Stimulated activated CD4-positive, alpha-beta T cell treated with anti-CD3 and anti-CD28 coated beads, Interleukin-12 subunit alpha, Interleukin-12 subunit beta, amount 100 ng/mL, for 24 hours (primary cell): ENCODE measurements at regions not wholly inside any gene's neighbourhood (a gene's known extent, or its start where the extent isn't known, plus 50 kb on each side); places are given as distances from the start of the nearest gene placed in this dataset.
"Not testable (repeated sequence)": the region's sequence is repeated elsewhere in the genome, so short reads cannot be mapped to it uniquely, and the experiment has no call there.

Source experiments
- DNase-seq, 2 experiments: peaks; one replicate each; pipeline ENCODE4 v3.0.0-alpha.2; 2020; ENCODE audit warnings: low read depth in 2 of 2

DNA sequence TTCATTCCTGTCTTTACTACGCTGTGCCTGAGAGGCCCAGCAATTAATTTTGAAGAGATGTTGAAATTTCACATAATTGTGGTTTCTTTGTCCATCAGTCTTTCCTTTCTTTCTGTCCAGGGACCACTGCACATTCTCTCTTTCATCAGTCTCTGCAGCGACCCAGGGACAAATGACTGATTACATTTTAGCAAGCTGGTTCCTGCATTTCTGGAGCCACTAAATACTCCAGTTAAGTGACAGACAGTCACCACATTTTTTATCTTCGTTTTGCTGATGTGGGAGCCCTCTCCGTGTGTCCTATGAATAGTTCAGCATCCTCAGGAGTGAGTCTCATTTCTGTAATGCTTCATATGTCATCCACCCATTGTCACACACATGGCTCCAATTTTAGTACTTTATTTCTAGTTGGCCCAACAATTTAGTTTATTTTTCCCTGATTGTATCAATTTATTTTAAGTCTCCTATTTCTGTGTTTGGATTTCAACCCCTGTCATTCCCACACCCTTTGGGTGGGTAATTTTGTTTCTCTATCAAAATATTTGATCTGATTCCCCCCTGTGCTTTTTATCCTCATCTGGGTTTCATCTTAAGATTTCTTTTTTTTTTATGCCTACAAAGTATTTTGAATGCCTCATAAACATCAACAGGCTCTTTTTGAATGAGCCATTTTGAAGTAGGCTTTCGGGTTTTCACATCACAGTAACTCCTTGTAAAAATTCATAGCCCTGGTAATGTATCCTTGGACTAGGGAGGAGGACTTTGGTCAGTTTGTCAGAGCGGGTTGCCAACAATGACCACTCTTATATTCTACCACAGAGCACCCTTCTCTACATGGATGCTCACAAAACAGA lies 1196.5 kb downstream of the GALC start:
- no peak for DNase-seq

DNA sequence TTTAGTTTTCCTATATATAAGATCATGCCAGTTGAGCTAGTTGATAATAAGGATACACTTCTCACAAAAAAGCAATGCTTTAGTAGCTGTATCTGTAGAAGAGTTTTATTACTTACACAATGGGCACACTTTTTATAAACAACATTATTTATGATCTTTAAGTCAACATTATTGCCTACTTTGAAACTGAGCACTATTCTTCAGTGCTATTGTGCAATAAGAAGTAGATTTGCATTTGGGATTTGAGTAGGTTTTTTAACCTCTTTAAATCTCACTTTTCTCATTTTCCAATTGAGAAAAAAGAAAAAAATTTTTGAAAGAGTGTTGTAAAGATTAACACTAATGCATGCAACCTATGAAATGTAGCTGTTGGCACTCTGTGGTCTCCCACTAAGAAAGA lies 1198.3 kb downstream of the GALC start:
- DNase-seq, result no peak

DNA sequence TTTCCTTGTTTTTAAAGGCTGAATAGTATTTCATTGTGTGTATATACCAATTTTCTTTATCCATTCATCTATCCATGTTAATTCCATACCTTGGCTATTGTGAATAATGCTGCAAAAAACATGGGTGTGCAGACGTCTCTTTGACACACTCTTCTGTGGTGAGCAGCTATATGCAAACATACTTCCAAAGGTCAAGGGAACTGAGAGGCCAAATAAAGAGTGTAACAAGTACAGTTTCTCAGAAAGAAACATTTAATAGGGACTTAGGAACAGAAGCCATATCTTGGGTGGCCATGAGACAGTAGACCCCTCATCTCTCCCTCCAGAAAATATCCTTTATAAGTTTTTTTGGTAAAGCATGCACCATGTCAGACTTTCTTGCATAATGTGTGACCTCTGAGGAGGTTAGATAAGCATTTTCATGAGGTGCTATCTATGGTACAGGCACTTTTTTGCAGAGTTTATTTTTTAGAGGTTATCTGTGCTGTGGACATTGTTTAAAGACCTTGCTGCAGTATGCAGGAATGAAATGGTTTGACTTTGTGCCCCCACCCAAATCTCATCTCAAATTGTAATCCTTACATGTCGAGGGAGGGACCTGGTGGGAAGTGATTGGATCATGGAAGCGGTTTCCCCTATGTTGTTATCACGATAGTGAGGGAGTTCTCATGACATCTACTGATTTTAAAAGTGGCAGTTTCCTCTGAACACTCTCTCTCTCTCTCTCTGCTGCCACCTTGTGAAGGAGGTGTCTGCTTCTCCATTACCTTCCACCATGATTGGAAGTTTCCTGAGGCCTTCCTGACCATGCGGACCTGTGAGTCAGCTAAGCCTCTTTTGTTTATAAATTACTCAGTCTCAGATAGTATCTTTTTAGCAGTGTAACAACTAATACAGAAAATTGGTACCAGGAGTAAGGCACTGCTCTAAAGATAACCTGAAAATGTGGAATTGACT lies 1202.3 kb downstream of the GALC start:
- DNase-seq, result no peak

DNA sequence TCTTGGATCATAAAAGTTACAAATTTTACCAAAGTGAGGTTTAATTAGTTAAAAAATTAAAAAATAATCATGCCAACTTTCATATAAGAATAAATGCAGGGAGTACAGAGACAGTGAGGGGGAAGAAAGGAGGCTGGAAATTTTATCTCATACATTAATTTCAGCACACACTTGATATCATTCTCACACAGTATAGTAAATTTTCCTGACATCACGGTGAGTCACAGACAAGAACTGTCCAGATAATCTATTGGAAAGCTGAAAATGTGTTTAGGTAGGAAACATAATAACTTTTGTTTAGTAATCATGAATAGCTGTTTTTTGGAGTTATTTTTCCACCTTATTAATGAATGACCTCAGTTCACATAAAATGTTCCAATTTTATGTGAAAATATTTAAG lies 1204.8 kb downstream of the GALC start:
- DNase-seq, result no peak

DNA sequence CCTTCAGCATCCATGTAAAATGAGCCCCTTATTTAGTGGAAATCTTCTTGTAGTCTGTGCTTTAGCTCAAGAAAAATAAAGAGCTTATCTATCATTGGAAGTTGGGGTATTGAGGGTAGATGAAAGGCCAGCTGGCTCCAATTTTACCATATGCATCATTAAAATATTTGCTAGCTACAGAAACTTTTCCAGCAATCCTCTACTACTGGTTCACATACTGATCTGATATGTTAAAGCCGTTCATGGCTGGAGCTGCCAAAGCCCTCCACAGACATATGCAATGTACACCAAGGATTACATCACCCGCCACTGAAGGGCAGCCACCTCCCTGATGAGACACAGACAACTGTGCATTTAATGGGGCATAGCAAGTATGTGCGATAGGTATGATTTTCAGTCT lies 1205.3 kb downstream of the GALC start:
- DNase-seq, result no peak

GRCh38 chr14:86782092-86782580 lies 1210.8 kb downstream of the GALC start:
- no peak for DNase-seq

GRCh38 chr14:86780876-86781510 lies 1212.0 kb downstream of the GALC start:
- DNase-seq, result no peak

DNA sequence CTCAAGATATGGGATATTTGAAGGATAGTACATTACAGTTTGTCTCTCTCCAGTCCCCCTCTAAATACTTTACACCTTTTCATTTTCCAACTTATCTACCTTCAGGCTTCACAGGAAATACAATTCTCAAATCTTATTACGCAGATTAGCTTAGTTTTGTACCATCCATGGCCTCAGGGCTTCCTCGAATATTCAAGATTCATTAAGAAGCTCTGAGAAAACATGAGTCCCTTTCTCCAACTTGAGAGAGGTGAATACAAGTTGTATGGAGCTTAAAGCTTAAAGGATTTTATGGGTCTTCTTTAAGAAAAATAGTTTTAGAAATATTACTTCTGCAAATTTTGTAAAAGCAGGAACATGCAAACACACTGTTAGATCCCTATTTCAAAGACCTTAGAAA lies 1212.5 kb downstream of the GALC start:
- DNase-seq, result no peak

DNA sequence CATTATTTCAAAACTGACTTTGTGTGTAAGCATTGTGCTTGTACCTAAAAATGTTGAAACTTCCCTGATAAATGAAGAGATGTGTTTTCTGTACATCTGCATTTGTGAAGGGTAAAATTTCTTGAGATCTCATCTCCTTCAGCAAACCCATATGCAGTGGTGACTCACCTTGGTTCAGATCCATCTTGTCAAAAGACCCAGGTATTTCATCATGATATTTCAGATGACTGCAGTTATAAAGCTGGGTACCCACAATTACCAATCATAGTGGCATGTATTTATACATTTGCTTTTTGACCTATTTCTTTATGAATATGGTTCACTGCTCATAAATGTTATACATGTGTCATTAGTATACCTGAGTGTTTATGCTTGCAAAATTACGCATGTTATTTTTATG lies 1213.6 kb downstream of the GALC start:
- DNase-seq, result no peak

GRCh38 chr14:86777963-86778602 lies 1214.9 kb downstream of the GALC start:
- DNase-seq, result no peak

DNA sequence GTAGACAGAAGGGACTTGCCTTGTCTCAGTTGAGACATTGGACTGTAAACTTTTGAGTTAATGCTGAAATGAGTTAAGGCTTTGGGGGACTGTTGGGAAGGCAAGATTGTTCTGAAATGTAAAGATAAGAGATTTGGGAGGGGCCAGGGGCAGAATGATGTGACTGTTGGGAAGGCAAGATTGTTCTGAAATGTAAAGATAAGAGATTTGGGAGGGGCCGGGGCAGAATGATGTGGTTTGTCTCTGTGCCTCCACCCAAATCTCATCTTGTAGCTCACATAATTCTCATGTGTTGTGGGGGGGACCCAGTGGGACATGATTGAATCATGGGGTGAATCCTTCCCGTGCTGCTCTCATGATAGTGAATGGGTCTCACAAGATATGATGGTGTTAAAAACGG lies 1217.1 kb downstream of the GALC start:
- DNase-seq, result not testable (repeated sequence)

DNA sequence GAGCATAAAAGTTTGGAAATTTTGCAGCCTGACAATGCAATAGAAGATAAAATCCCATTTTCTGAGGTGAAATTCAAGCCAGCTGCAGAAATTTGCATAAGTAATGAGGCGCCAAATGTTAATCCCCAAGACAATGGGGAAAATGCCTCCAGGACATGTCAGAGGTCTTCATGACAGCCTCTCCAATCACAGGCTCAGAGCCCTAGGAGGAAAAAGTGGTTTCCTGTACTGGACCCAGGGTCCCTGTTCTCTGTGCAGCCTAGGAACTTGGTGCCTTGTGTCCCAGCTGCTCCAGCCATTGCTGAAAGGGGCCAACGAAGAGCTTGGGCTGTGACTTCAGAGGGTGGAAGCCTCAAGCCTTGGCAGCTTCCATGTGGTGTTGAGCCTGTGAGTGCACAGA lies 1218.1 kb downstream of the GALC start:
- no peak for DNase-seq

DNA sequence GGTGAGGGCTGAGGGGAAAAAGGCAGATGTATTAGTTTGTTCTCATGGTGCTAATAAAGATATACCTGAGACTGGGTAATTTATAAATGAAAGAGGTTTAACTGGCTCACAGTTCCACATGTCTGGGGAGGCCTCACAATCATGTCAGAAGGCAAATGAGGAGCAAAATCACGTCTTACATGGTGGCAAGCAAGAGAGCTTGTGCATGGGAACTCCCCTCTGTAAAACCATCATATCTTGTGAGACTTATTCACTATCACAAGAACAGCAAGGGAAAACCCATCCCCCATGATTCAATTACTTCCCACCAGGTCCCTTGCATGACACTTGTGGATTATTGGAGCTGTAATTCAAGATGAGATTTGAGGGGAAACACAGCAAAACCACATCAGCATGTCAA lies 1220.9 kb downstream of the GALC start:
- no peak for DNase-seq

- no peak for DNase-seq
Measured at GRCh38 chr14:86770186-86770585, 1222.8 kb downstream of the GALC start.

DNA sequence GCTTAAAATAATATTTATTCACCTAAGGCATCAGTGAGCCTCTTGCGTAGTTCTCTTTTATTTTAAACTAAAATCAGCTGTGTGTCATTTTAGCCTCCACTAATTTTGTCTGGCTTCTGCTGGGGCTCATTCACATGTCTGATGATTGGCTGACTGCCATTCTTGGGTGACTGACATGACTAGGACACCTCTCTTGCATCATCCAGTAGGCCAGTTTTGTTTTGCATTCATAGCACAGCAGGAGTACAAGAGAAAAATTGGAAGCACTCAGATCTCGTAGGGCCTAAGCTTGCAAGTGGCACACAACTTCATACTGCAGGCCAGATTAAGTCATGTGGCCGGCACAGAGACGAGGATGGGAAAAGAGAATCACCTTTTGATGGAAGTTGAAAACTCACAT lies 1226.5 kb downstream of the GALC start:
- DNase-seq, result no peak

- no peak for DNase-seq
Measured at GRCh38 chr14:86761611-86762010, 1231.4 kb downstream of the GALC start.

DNA sequence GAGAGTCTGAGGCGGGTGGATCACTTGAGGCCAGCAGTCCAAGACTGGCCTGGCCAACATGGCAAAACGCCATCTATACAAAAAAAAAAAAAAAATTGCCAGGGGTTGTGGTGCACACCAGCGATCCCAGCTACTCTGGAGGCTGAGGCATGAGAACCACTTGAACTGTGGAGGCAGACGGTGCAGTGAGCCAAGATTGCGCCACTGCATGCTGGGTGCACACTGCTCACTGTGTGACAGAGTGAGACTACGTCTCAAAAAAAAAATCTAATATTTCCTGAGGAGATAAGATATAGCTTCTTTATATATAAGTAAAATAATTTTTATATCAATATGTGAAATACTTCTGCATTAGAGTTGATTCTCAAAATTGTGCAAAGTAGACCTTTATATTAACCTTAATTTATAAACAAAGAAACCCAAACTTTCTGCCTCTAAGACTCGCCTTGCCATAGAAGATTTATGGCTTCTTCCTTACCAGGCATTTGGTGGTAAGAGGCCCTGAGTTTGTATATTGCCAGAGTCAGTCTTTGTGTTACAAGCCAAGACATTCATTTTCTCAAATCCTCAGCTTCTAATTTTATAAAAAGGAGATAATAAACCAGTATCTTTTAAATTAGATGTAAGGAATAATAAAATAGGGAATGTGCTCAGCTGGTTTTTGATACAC lies 1226.7 kb downstream of the FLRT2 start:
- no peak for DNase-seq

- not testable (repeated sequence) for DNase-seq
Measured at GRCh38 chr14:86750488-86750887, 1220.5 kb downstream of the FLRT2 start.

GRCh38 chr14:86739761-86740160 lies 1209.8 kb downstream of the FLRT2 start:
- DNase-seq, result no peak

DNA sequence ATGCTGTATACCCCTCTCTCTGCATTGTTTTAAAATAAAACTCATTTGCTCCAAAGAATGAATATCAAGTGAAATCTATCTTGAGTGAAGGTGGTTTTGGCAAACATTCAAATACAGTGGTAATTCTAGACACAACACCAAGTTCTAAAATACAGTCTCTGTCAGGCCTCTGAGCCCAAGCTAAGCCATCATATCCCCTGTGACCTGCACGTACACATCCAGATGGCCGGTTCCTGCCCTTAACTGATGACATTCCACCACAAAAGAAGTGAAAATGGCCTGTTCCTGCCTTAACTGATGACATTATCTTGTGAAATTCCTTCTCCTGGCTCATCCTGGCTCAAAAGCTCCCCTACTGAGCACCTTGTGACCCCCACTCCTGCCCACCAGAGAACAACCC lies 1201.5 kb downstream of the FLRT2 start:
- DNase-seq, result not testable (repeated sequence)

GRCh38 chr14:86723254-86723624 lies 1193.3 kb downstream of the FLRT2 start:
- DNase-seq, result no peak
